K562 (cell line): ENCODE measurements at regions not wholly inside any gene's neighbourhood (a gene's known extent, or its start where the extent isn't known, plus 50 kb on each side); places are given as distances from the start of the nearest gene placed in this dataset.

Experiments
- ATF2 ChIP-seq: sonication (generic); formaldehyde crosslinking; IDR thresholded peaks from 2 replicates; pipeline ENCODE4 v1.8.1; 2022; ENCODE audit warnings: missing genetic modification reagents
- ATF7 ChIP-seq: fragments of 450-650 bp; IDR thresholded peaks from 2 replicates; pipeline ENCODE4 v1.7.1; 2014; ENCODE audit warnings: mild to moderate bottlenecking, moderate library complexity
- BHLHE40 ChIP-seq: IDR thresholded peaks from 2 replicates; pipeline ENCODE4 v1.6.1; 2011; ENCODE audit warnings: low read length, improper control_type of control experiment
- CBX2 ChIP-seq: fragments of 200-600 bp; sonication (generic); IDR thresholded peaks from one replicate; pipeline ENCODE4 v1.6.1; 2012; ENCODE audit warnings: mild to moderate bottlenecking, low read length, inconsistent platforms; ENCODE audit not compliant: insufficient read depth, poor library complexity, severe bottlenecking
- CTCF ChIP-seq, 3 experiments: IDR thresholded peaks in 2 of 3; conservative IDR thresholded peaks in 1 of 3; 2 replicates each; pipeline ENCODE4 v1.5.1; 2011 to 2012; ENCODE audit warnings: low read length in 3 of 3, mild to moderate bottlenecking in 3 of 3, control low read depth in 2 of 3, improper control_type of control experiment in 1 of 3, inconsistent platforms in 1 of 3, low read depth in 1 of 3, mixed read lengths in 1 of 3, moderate library complexity in 1 of 3; ENCODE audit not compliant: insufficient read depth in 2 of 3
- MAFK ChIP-seq: IDR thresholded peaks from 2 replicates; pipeline ENCODE4 v1.6.1; 2011; ENCODE audit warnings: low read length, improper control_type of control experiment
- MYC ChIP-seq, 2 experiments: fragments of 250-450 bp in 1 of 2; sonication (Bioruptor Pico) in 1 of 2; IDR thresholded peaks; 2 replicates each; pipeline versions ENCODE4 v1.5.1 to v1.6.1; 2012 to 2021; ENCODE audit warnings: low read depth in 2 of 2, borderline replicate concordance in 1 of 2, improper control_type of control experiment in 1 of 2, low read length in 1 of 2, mild to moderate bottlenecking in 1 of 2, moderate library complexity in 1 of 2
- POLR2AphosphoS5 ChIP-seq: IDR thresholded peaks from 2 replicates; pipeline ENCODE4 v1.6.1; 2011; ENCODE audit warnings: mild to moderate bottlenecking, low read depth, low read length, moderate library complexity; ENCODE audit not compliant: control insufficient read depth, insufficient read depth
- RFX5 ChIP-seq: IDR thresholded peaks from 2 replicates; pipeline ENCODE4 v1.6.1; 2011; ENCODE audit warnings: low read depth, mild to moderate bottlenecking, improper control_type of control experiment, low read length
- SRF ChIP-seq, 2 experiments: fragments of 250-450, 450-650 bp in 1 of 2; sonication (Bioruptor Pico) in 1 of 2; sonication (generic) in 1 of 2; formaldehyde crosslinking; IDR thresholded peaks; 2 replicates each; pipeline versions ENCODE4 v1.5.0 to v1.5.1; 2020 to 2022; ENCODE audit warnings: mild to moderate bottlenecking in 1 of 2, missing genetic modification reagents in 1 of 2
- ZNF263 ChIP-seq: sonication (generic); formaldehyde crosslinking; IDR thresholded peaks from 2 replicates; pipeline ENCODE4 v1.8.0; 2022; ENCODE audit warnings: mild to moderate bottlenecking, missing genetic modification reagents, borderline replicate concordance
- TF ChIP-seq, protein P1 (sequence below): sonication (generic); formaldehyde crosslinking; IDR thresholded peaks from 2 replicates; pipeline ENCODE4 v1.8.1; 2023; ENCODE audit warnings: mild to moderate bottlenecking, missing genetic modification reagents, moderate library complexity

- no peak for TF ChIP-seq CTCF (IDR thresholded peaks at IDR 0.05 in 2 of 3, conservative IDR thresholded peaks at IDR 0.05 in 1 of 3; ENCODE audit: insufficient read depth in 2 of 3, low read depth in 1 of 3, low read length in 3 of 3)
- TF ChIP-seq, protein P1, sequence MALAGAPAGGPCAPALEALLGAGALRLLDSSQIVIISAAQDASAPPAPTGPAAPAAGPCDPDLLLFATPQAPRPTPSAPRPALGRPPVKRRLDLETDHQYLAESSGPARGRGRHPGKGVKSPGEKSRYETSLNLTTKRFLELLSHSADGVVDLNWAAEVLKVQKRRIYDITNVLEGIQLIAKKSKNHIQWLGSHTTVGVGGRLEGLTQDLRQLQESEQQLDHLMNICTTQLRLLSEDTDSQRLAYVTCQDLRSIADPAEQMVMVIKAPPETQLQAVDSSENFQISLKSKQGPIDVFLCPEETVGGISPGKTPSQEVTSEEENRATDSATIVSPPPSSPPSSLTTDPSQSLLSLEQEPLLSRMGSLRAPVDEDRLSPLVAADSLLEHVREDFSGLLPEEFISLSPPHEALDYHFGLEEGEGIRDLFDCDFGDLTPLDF (CRISPR knock-in tag): no peak
- no peak for TF ChIP-seq ATF2 (CRISPR knock-in tag)
- TF ChIP-seq ATF7: no peak
- no peak for TF ChIP-seq MAFK
- no peak for TF ChIP-seq MYC (IDR thresholded peaks at IDR 0.05; ENCODE audit: low read depth, low read length)
- no peak for TF ChIP-seq MYC (CRISPR knock-in tag; IDR thresholded peaks at IDR 0.05; ENCODE audit: borderline replicate concordance, low read depth)
- no peak for TF ChIP-seq SRF (CRISPR knock-in tag; IDR thresholded peaks at IDR 0.05)
- TF ChIP-seq POLR2AphosphoS5: no peak
- TF ChIP-seq RFX5: no peak
- TF ChIP-seq BHLHE40: no peak
- TF ChIP-seq ZNF263 (CRISPR knock-in tag): no peak
- no peak for TF ChIP-seq CBX2
Observed at GRCh38 chr2:35298493-35298892, 1057.1 kb upstream of the CRIM1 start.
